ENCODE measurements at regions not wholly inside any gene's neighbourhood (a gene's known extent, or its start where the extent isn't known, plus 50 kb on each side); places are given as distances from the start of the nearest gene placed in this dataset.
"Not testable (repeated sequence)": the region's sequence is repeated elsewhere in the genome, so short reads cannot be mapped to it uniquely, and the experiment has no call there.

- in situ Hi-C loops (cut with MboI; ENCODE audit: low sequenced_read_pairs in 4 of 4): no loop called here
These were observed 266.4 kb upstream of the AZI2 start for GRCh38 chr3:28615071-28615470.

DNA sequence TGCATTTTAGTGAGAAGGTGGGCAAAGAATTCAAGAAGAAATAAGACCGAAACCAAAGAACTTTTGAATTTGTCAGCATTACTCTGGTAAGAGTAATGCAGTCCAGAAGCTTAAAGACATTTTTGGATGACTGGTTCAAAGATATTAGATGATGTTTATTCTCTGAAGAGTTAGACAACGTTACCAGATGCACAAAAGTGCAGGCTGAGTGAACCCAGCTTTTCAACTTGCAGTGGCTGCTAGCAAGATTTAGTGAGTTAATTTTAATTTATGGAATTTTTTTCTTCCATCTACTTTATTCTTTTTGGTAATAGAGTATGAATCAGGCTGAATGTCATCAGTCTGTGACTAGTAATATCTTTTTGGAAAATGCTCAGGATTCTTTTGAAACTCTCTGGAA, 267.3 kb upstream of the AZI2 start:
- Histone ChIP-seq H3K36me3 (no peaks in the 10 kb centered on the region), H3K9me3 (no peaks in the 10 kb centered on the region), H3K4me3 (no peak overlapping the region), H3K4me1 (peaks cover 0 to 10% of the 10 kb centered on the region in 2 donors), H3K27me3 (no peaks in the 10 kb centered on the region), H3K27ac (no peak overlapping the region)
- intact Hi-C loops (cut with DNase I; ENCODE audit: low total_unique reads) (no loop called here), in situ Hi-C loops (cut with MboI; ENCODE audit: low sequenced_read_pairs in 4 of 4) (no loop called here)
- DNase-seq (no peak), ATAC-seq (no peak)
- TF ChIP-seq, protein P1, sequence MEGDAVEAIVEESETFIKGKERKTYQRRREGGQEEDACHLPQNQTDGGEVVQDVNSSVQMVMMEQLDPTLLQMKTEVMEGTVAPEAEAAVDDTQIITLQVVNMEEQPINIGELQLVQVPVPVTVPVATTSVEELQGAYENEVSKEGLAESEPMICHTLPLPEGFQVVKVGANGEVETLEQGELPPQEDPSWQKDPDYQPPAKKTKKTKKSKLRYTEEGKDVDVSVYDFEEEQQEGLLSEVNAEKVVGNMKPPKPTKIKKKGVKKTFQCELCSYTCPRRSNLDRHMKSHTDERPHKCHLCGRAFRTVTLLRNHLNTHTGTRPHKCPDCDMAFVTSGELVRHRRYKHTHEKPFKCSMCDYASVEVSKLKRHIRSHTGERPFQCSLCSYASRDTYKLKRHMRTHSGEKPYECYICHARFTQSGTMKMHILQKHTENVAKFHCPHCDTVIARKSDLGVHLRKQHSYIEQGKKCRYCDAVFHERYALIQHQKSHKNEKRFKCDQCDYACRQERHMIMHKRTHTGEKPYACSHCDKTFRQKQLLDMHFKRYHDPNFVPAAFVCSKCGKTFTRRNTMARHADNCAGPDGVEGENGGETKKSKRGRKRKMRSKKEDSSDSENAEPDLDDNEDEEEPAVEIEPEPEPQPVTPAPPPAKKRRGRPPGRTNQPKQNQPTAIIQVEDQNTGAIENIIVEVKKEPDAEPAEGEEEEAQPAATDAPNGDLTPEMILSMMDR (IDR thresholded peaks at IDR 0.05 in 4 of 5, conservative IDR thresholded peaks at IDR 0.05 in 1 of 5): no peak
- no peak for TF ChIP-seq POLR2A (IDR thresholded peaks at IDR 0.05)

More at GRCh38 chr3:28615071-28615470, 266.4 kb upstream of the AZI2 start:
- ATAC-seq (no peak), DNase-seq (no peak)
- H3K36me3 ChIP-seq: no peaks in the 10 kb centered on the region
- intact Hi-C loops (cut with DNase I; ENCODE audit: low total_unique reads): no loop called here
- no peak overlapping the region for H3K4me3 ChIP-seq
- H3K27me3 ChIP-seq: no peaks in the 10 kb centered on the region
- TF ChIP-seq POLR2A (IDR thresholded peaks at IDR 0.05): no peak
- TF ChIP-seq, protein P1 (IDR thresholded peaks at IDR 0.05 in 4 of 5, conservative IDR thresholded peaks at IDR 0.05 in 1 of 5): no peak
- no peak overlapping the region for H3K27ac ChIP-seq
- peaks cover 0 to 10% of the 10 kb centered on the region in 2 donors for H3K4me1 ChIP-seq
- H3K9me3 ChIP-seq: no peaks in the 10 kb centered on the region

GRCh38 chr3:28617821-28618220, 269.2 kb upstream of the AZI2 start:
- TF ChIP-seq, protein P1 (IDR thresholded peaks at IDR 0.05 in 4 of 5, conservative IDR thresholded peaks at IDR 0.05 in 1 of 5): no peak
- TF ChIP-seq POLR2A (IDR thresholded peaks at IDR 0.05): no peak
- ATAC-seq: no peak
- no peaks in the 10 kb centered on the region for H3K4me1 ChIP-seq
- no peaks in the 10 kb centered on the region for H3K9me3 ChIP-seq
- H3K27me3 ChIP-seq: no peaks in the 10 kb centered on the region
- no peak for DNase-seq
- intact Hi-C loops (cut with DNase I; ENCODE audit: low total_unique reads) (no loop called here), in situ Hi-C loops (cut with MboI; ENCODE audit: low sequenced_read_pairs in 4 of 4) (no loop called here)
- no peak overlapping the region for H3K4me3 ChIP-seq
- no peak overlapping the region for H3K27ac ChIP-seq
- no peaks in the 10 kb centered on the region for H3K36me3 ChIP-seq

DNA sequence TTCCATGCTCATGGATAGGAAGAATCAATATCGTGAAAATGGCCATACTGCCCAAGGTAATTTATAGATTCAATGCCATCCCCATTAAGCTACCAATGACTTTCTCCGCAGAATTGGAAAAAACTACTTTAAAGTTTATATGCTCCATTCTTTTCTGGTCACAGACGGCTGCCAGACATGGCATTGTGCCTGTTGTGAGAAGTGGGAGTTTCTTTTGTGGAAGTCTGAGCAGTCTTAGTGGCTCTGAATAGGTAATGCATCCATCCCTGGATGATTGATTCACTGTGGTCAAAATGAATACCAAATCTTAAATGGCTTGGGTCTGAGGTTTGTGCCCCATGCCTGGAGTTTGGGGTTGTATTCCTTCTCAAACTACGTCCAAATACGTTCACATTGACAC, 274.5 kb upstream of the AZI2 start:
- intact Hi-C loops (cut with DNase I; ENCODE audit: low total_unique reads) (no loop called here), in situ Hi-C loops (cut with MboI; ENCODE audit: low sequenced_read_pairs in 4 of 4) (no loop called here)
- DNase-seq: no peak
- H3K36me3 ChIP-seq: no peaks in the 10 kb centered on the region
- no peak for TF ChIP-seq POLR2A (IDR thresholded peaks at IDR 0.05)
- TF ChIP-seq, protein P1 (IDR thresholded peaks at IDR 0.05 in 4 of 5, conservative IDR thresholded peaks at IDR 0.05 in 1 of 5): no peak
- no peak for ATAC-seq
- H3K4me1 ChIP-seq: no peaks in the 10 kb centered on the region
- no peaks in the 10 kb centered on the region for H3K9me3 ChIP-seq
- H3K4me3 ChIP-seq: no peak overlapping the region
- H3K27me3 ChIP-seq: no peaks in the 10 kb centered on the region
- no peak overlapping the region for H3K27ac ChIP-seq

GRCh38 chr3:28624084-28624483, 275.5 kb upstream of the AZI2 start:
- TF ChIP-seq POLR2A (IDR thresholded peaks at IDR 0.05): no peak
- TF ChIP-seq, protein P1 (IDR thresholded peaks at IDR 0.05 in 4 of 5, conservative IDR thresholded peaks at IDR 0.05 in 1 of 5): no peak
- DNase-seq: no peak
- in situ Hi-C loops (cut with MboI; ENCODE audit: low sequenced_read_pairs in 4 of 4) (no loop called here), intact Hi-C loops (cut with DNase I; ENCODE audit: low total_unique reads) (no loop called here)
- H3K4me3 ChIP-seq: no peak overlapping the region
- H3K27me3 ChIP-seq: no peaks in the 10 kb centered on the region
- ATAC-seq: no peak
- H3K4me1 ChIP-seq: no peaks in the 10 kb centered on the region
- no peaks in the 10 kb centered on the region for H3K36me3 ChIP-seq
- H3K27ac ChIP-seq: no peak overlapping the region
- H3K9me3 ChIP-seq: no peaks in the 10 kb centered on the region

DNA sequence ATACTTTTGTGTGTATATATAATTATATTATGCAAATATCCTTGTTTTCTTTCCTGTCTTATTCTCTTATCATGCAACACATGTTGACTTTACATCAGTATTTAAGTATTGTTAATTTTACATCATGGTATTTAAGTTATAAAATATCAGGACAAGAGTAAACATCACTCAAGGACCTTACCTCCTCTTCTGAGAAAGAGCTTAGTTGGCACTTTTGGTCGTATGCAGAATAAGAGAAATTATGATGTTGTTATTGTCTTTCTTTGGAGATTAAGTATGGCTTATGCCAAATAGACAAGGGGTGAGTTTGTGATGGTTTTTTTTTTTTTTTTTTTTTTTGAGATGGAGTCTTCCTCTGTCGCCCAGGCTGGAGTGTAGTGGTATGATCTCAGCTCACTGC, 279.2 kb upstream of the AZI2 start:
- DNase-seq; H3K9me3 ChIP-seq; ATAC-seq; H3K4me3 ChIP-seq; in situ Hi-C loops (cut with MboI; ENCODE audit: low sequenced_read_pairs in 4 of 4); H3K27me3 ChIP-seq; H3K36me3 ChIP-seq; H3K4me1 ChIP-seq; intact Hi-C loops (cut with DNase I; ENCODE audit: low total_unique reads); H3K27ac ChIP-seq: not testable (repeated sequence)

All from gastrocnemius medialis (tissue), 4 donors.